ENCODE measurements at regions not wholly inside any gene's neighbourhood (a gene's known extent, or its start where the extent isn't known, plus 50 kb on each side); places are given as distances from the start of the nearest gene placed in this dataset.
"Not testable (repeated sequence)": the region's sequence is repeated elsewhere in the genome, so short reads cannot be mapped to it uniquely, and the experiment has no call there.

DNA sequence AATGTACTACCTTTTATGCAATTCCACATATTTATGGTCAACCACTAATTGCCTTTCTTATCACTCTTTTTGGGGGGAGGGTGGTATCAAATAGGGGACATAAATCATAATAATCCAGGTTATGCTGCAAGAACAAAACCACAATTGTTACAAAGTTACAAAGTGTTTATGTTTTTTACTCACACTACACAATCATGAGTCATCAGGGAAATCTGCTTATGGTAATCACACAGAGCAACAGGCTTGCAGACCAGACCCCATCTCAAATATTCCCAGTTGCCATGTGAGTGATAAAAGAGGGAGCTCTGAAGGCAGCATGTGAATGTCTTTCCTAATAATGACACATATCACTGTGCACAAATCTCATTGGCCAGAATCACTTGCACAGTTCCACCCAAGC, 304.7 kb upstream of the TMEFF2 start:
- Histone ChIP-seq H3K4me1 (ENCODE audit: control insufficient read depth in 1 of 2, insufficient read depth in 1 of 2, low read depth in 1 of 2, low read length in 1 of 2) (no peaks in the 10 kb centered on the region), H3K36me3 (no peaks in the 10 kb centered on the region), H3K27me3 (no peaks in the 10 kb centered on the region), H3K9me3 (no peaks in the 10 kb centered on the region), H3K27ac (no peak overlapping the region), H3K4me3 (ENCODE audit: low read depth in 1 of 2, low read length in 1 of 2) (no peak overlapping the region)
- no peak for TF ChIP-seq CTCF (IDR thresholded peaks at IDR 0.05)

- no peak overlapping the region for H3K27ac ChIP-seq
- no peaks in the 10 kb centered on the region for H3K4me1 ChIP-seq (ENCODE audit: control insufficient read depth in 1 of 2, insufficient read depth in 1 of 2, low read depth in 1 of 2, low read length in 1 of 2)
- H3K9me3 ChIP-seq = no peaks in the 10 kb centered on the region
- no peak overlapping the region for H3K4me3 ChIP-seq (ENCODE audit: low read depth in 1 of 2, low read length in 1 of 2)
- no peak for TF ChIP-seq CTCF (IDR thresholded peaks at IDR 0.05)
- H3K36me3 ChIP-seq = no peaks in the 10 kb centered on the region
- H3K27me3 ChIP-seq = no peaks in the 10 kb centered on the region
Measured at GRCh38 chr2:192498747-192499146, 304.0 kb upstream of the TMEFF2 start.

DNA sequence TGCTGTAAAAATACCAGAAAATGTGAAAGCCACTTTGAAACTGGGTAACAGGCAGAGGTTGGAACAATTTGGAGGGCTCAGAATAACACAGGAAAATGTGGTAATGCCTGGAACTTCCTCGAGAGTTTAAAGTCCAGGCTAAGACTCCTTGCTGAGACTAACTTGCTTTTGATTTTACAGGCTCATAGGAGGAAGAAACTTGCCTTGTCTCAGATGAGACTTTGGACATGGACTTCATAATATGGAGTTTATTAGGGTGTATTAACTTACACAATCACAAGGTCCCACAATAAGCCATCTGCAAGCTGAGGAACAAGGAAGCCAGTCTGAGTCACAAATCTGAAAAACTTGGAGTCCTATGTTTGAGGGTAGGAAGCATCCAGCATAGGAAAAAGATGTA, 293.4 kb upstream of the TMEFF2 start:
- not testable (repeated sequence) for H3K36me3 ChIP-seq; H3K27ac ChIP-seq; H3K27me3 ChIP-seq; H3K4me1 ChIP-seq (ENCODE audit: control insufficient read depth in 1 of 2, insufficient read depth in 1 of 2, low read depth in 1 of 2, low read length in 1 of 2); H3K9me3 ChIP-seq; H3K4me3 ChIP-seq (ENCODE audit: low read depth in 1 of 2, low read length in 1 of 2)

- TF ChIP-seq CTCF (IDR thresholded peaks at IDR 0.05) = no peak
- H3K36me3 ChIP-seq = no peaks in the 10 kb centered on the region
- no peak overlapping the region for H3K4me3 ChIP-seq (ENCODE audit: low read depth in 1 of 2, low read length in 1 of 2)
- no peaks in the 10 kb centered on the region for H3K27me3 ChIP-seq
- no peak overlapping the region for H3K27ac ChIP-seq
- no peaks in the 10 kb centered on the region for H3K4me1 ChIP-seq (ENCODE audit: control insufficient read depth in 1 of 2, insufficient read depth in 1 of 2, low read depth in 1 of 2, low read length in 1 of 2)
- no peaks in the 10 kb centered on the region for H3K9me3 ChIP-seq
Measured at GRCh38 chr2:192487636-192488035, 292.9 kb upstream of the TMEFF2 start.

DNA sequence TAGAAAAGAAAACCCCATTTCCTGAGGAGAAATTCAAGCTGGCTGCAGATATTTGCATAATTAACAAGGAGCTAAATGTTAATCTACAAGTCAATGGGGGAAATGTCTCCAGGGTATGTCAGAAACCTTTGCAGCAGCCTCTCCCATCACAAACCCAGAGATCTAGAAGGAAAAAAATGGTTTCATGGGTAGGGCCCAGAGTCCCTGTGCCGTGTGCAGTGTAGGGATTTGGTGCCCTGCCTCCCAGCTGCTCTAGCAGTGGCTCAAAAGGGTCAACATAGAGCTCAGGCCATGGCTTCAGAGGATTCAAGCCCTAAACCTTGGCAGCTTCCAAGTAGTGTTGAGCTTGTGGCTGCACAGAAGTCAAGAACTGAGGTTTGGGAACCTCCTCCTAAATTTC, 290.2 kb upstream of the TMEFF2 start:
- Histone ChIP-seq H3K36me3 (no peaks in the 10 kb centered on the region), H3K4me3 (ENCODE audit: low read depth in 1 of 2, low read length in 1 of 2) (no peak overlapping the region), H3K27ac (no peak overlapping the region), H3K9me3 (no peaks in the 10 kb centered on the region), H3K4me1 (ENCODE audit: control insufficient read depth in 1 of 2, insufficient read depth in 1 of 2, low read depth in 1 of 2, low read length in 1 of 2) (no peaks in the 10 kb centered on the region), H3K27me3 (no peaks in the 10 kb centered on the region)
- no peak for TF ChIP-seq CTCF (IDR thresholded peaks at IDR 0.05)

DNA sequence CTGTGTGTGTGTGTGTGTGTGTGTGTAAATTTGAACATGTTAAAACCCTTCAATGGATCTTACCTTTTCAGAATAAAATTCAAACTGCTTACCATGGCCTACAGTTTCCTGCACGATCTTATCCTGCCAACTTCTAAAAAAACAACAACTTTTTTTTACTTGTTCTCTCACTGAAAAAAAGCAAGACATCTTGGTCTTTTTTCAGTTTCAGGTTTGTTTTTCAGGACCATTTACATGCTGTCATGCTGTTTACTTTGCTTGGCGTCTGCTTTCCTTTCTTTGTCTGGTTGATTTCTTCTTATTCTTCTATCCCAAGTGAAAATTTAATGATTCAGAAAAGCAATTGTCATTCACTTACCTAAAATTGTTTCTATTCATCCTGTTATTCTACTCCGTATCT, 286.3 kb upstream of the TMEFF2 start:
- TF ChIP-seq CTCF (IDR thresholded peaks at IDR 0.05) = no peak
- Histone ChIP-seq H3K9me3 (no peaks in the 10 kb centered on the region), H3K4me1 (ENCODE audit: control insufficient read depth in 1 of 2, insufficient read depth in 1 of 2, low read depth in 1 of 2, low read length in 1 of 2) (no peaks in the 10 kb centered on the region), H3K27ac (no peak overlapping the region), H3K27me3 (no peaks in the 10 kb centered on the region), H3K4me3 (ENCODE audit: low read depth in 1 of 2, low read length in 1 of 2) (no peak overlapping the region), H3K36me3 (no peaks in the 10 kb centered on the region)
